Left lung (tissue), 4 donors: ENCODE measurements at regions not wholly inside any gene's neighbourhood (a gene's known extent, or its start where the extent isn't known, plus 50 kb on each side); places are given as distances from the start of the nearest gene placed in this dataset.

Source experiments
- ATAC-seq: fragments of 200-7000 bp; cut with Tn5 transposase; one replicate; pipeline ENCODE4 v1.9.1; 2020; ENCODE audit warnings: moderate library complexity
- DNase-seq, 4 donors: peaks; one replicate each; pipeline ENCODE4 v3.0.0-alpha.2; 2013 to 2020
- H3K27ac ChIP-seq, 2 donors: fragments of 200-600 bp; sonication (generic) in 1 of 2; one replicate each; pipeline versions ENCODE4 v1.5.0 to v1.8.0; 2020 to 2021
- H3K27me3 ChIP-seq, 2 donors: fragments of 200-600 bp; sonication (generic) in 1 of 2; one replicate each; pipeline versions ENCODE4 v1.5.0 to v1.8.0; 2020 to 2021
- H3K36me3 ChIP-seq, 2 donors: fragments of 200-600 bp; sonication (generic) in 1 of 2; one replicate each; pipeline versions ENCODE4 v1.5.0 to v1.8.0; 2020 to 2021
- H3K4me1 ChIP-seq, 2 donors: fragments of 200-600 bp; one replicate each; pipeline ENCODE4 v1.8.0; 2021
- H3K4me3 ChIP-seq, 2 donors: fragments of 200-600 bp; sonication (generic) in 1 of 2; one replicate each; pipeline versions ENCODE4 v1.5.0 to v1.8.0; 2020 to 2021; ENCODE audit warnings: mild to moderate bottlenecking in 1 of 2
- H3K9me3 ChIP-seq, 2 donors: fragments of 200-600 bp; sonication (generic) in 1 of 2; one replicate each; pipeline versions ENCODE4 v1.5.0 to v1.8.0; 2020 to 2021
- CTCF ChIP-seq, 2 donors: fragments of 200-600 bp; sonication (generic) in 1 of 2; IDR thresholded peaks; one replicate each; pipeline versions ENCODE4 v1.5.0 to v1.8.0; 2021; ENCODE audit warnings: antibody characterized with exemption in 2 of 2
- intact Hi-C, 2 donors: fragments of 100-400 bp; cut with DNase I; formaldehyde crosslinking; loops; one replicate each; pipeline versions ENCODE4 v1.11.2 to v1.14.2; 2022
- donor health status: DM: no; HTN: yes; CAD: no.
- donor health status: DM: no; HTN: no; CAD: no.

GRCh38 chr2:116580209-116580608 lies 1234.3 kb upstream of the DDX18 start:
- Histone ChIP-seq H3K36me3 (no peaks in the 10 kb centered on the region), H3K9me3 (peaks cover 0 to 27% of the 10 kb centered on the region in 2 donors), H3K4me3 (no peak overlapping the region), H3K27me3 (no peaks in the 10 kb centered on the region), H3K27ac (no peak overlapping the region), H3K4me1 (no peaks in the 10 kb centered on the region)
- ATAC-seq (no peak), DNase-seq (no peak)
- no peak for TF ChIP-seq CTCF (IDR thresholded peaks at IDR 0.05)
- intact Hi-C loops, result no loop called here

GRCh38 chr2:116582850-116583249 lies 1231.6 kb upstream of the DDX18 start:
- ATAC-seq, result no peak
- intact Hi-C loops, result no loop called here
- H3K9me3 ChIP-seq, result peaks cover 0 to 10% of the 10 kb centered on the region in 2 donors
- H3K27me3 ChIP-seq, result no peaks in the 10 kb centered on the region
- no peak for TF ChIP-seq CTCF (IDR thresholded peaks at IDR 0.05)
- H3K27ac ChIP-seq, result no peak overlapping the region
- no peak for DNase-seq
- no peak overlapping the region for H3K4me3 ChIP-seq
- no peaks in the 10 kb centered on the region for H3K36me3 ChIP-seq
- H3K4me1 ChIP-seq, result no peaks in the 10 kb centered on the region

- intact Hi-C loops, result no loop called here
- Histone ChIP-seq H3K27me3 (no peaks in the 10 kb centered on the region), H3K4me1 (no peaks in the 10 kb centered on the region), H3K27ac (no peak overlapping the region), H3K36me3 (no peaks in the 10 kb centered on the region), H3K9me3 (peaks cover 0 to 13% of the 10 kb centered on the region in 2 donors), H3K4me3 (no peak overlapping the region)
- DNase-seq, result no peak
- no peak for TF ChIP-seq CTCF (IDR thresholded peaks at IDR 0.05)
- ATAC-seq, result no peak
Observed at GRCh38 chr2:116585669-116586327, 1228.7 kb upstream of the DDX18 start.

- DNase-seq (no peak), ATAC-seq (no peak)
- H3K9me3 ChIP-seq, result peaks cover 0 to 13% of the 10 kb centered on the region in 2 donors
- no peaks in the 10 kb centered on the region for H3K4me1 ChIP-seq
- intact Hi-C loops, result no loop called here
- no peaks in the 10 kb centered on the region for H3K27me3 ChIP-seq
- H3K27ac ChIP-seq, result no peak overlapping the region
- H3K36me3 ChIP-seq, result no peaks in the 10 kb centered on the region
- no peak for TF ChIP-seq CTCF (IDR thresholded peaks at IDR 0.05)
- no peak overlapping the region for H3K4me3 ChIP-seq
Observed at GRCh38 chr2:116586328-116586689, 1228.2 kb upstream of the DDX18 start.
